ENCODE measurements at regions not wholly inside any gene's neighbourhood (a gene's known extent, or its start where the extent isn't known, plus 50 kb on each side); places are given as distances from the start of the nearest gene placed in this dataset.

DNA sequence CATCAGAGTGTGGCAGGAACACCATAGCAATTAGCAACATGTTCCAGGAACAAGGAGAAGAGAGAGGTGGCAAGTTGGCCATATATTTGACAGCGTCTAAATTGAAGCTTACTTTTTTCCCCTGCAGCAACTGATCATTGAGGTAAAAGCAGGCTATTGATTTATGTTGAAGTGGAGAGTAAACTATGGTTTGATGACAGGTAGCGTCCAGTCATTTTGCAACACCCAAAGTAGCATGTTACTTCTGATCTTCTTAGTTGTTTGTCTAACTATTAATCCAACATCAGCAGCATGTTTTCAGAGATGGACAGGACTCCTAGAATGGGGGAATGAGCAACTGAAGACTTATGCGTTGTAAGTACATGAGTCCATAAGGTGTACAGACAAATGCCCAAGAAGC is 225.8 kb downstream of the ZPLD1 start:
- TF ChIP-seq, protein P1, sequence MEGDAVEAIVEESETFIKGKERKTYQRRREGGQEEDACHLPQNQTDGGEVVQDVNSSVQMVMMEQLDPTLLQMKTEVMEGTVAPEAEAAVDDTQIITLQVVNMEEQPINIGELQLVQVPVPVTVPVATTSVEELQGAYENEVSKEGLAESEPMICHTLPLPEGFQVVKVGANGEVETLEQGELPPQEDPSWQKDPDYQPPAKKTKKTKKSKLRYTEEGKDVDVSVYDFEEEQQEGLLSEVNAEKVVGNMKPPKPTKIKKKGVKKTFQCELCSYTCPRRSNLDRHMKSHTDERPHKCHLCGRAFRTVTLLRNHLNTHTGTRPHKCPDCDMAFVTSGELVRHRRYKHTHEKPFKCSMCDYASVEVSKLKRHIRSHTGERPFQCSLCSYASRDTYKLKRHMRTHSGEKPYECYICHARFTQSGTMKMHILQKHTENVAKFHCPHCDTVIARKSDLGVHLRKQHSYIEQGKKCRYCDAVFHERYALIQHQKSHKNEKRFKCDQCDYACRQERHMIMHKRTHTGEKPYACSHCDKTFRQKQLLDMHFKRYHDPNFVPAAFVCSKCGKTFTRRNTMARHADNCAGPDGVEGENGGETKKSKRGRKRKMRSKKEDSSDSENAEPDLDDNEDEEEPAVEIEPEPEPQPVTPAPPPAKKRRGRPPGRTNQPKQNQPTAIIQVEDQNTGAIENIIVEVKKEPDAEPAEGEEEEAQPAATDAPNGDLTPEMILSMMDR (IDR thresholded peaks at IDR 0.05; ENCODE audit: borderline replicate concordance, extremely low read depth, insufficient read depth): no peak
- no peak for FAIRE-seq
- Histone ChIP-seq H3K4me3 (ENCODE audit: low read length in 3 of 3) (no peak overlapping the region), H3K27me3 (ENCODE audit: control insufficient read depth, insufficient read depth, low read length) (no peaks in the 10 kb centered on the region), H3K4me1 (ENCODE audit: control insufficient read depth in 2 of 3, insufficient read depth in 2 of 3, low read depth in 1 of 3, low read length in 3 of 3) (no peaks in the 10 kb centered on the region), H3K9ac (ENCODE audit: low read length in 3 of 3) (no peak overlapping the region), H3K27ac (ENCODE audit: low read depth in 2 of 2, low read length in 2 of 2) (no peak overlapping the region), H3K36me3 (ENCODE audit: control insufficient read depth in 2 of 3, insufficient read depth in 3 of 3, low read length in 3 of 3) (no peaks in the 10 kb centered on the region), H3K9me3 (ENCODE audit: control insufficient read depth in 2 of 3, insufficient read depth in 1 of 3, low read length in 3 of 3) (no peaks in the 10 kb centered on the region)
- intact Hi-C loops (cut with DNase I): no loop called here
- no peak for DNase-seq

DNA sequence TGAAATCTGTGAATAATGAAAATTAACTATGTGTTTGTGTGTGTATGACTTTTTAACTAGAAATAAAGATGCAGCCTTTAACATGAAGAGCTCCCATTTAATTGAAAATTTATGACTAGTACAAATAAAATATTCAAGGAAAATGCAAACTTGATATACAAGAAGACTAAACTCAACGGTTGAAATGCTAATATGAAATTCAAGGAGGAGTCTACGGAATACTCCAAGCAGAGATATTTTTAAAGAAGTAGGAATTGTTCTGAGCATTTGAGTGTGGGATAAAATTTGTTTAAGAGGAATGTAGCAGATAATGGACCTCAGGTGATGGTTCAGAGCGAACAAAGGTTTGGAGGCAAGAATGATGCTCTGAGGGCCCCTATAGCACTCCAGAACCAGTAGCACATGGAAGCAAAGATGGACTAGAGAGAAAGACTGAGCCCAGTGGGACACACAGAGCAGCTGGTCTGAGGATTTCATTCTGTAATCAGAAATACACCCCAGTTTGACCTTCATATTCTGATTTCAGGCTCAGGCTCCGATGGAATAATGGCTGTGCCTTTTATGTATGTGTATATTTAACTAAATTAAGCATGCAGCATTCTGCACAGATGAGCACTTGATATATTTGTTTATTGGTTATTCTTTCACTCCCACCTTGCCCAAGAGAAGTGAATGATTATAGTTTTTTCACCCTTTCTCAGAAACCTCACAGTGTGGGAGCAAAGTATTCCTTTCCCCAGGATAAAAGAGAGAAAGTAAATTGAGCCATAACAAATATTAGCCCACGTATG is 227.1 kb downstream of the ZPLD1 start:
- H3K9me3 ChIP-seq (ENCODE audit: control insufficient read depth in 2 of 3, insufficient read depth in 1 of 3, low read length in 3 of 3): no peaks in the 10 kb centered on the region
- no peaks in the 10 kb centered on the region for H3K36me3 ChIP-seq (ENCODE audit: control insufficient read depth in 2 of 3, insufficient read depth in 3 of 3, low read length in 3 of 3)
- H3K4me3 ChIP-seq (ENCODE audit: low read length in 3 of 3): no peak overlapping the region
- no peak for FAIRE-seq
- no peaks in the 10 kb centered on the region for H3K27me3 ChIP-seq (ENCODE audit: control insufficient read depth, insufficient read depth, low read length)
- H3K9ac ChIP-seq (ENCODE audit: low read length in 3 of 3): no peak overlapping the region
- intact Hi-C loops (cut with DNase I): no loop called here
- no peak for DNase-seq
- no peak overlapping the region for H3K27ac ChIP-seq (ENCODE audit: low read depth in 2 of 2, low read length in 2 of 2)
- TF ChIP-seq, protein P1 (IDR thresholded peaks at IDR 0.05; ENCODE audit: borderline replicate concordance, extremely low read depth, insufficient read depth): no peak
- H3K4me1 ChIP-seq (ENCODE audit: control insufficient read depth in 2 of 3, insufficient read depth in 2 of 3, low read depth in 1 of 3, low read length in 3 of 3): no peaks in the 10 kb centered on the region

DNA sequence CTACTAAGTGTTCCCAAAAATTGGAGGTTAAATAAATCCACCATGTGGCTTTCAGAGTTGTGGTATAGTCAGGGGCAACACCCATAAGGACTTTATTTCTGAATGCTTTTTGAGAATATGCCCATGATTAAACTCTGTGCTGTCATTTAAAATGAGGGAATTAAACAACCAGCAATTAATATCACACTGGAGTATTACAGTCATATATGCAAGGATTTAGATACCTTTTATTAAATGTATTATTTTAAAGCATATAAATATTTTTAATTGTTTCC is 227.6 kb downstream of the ZPLD1 start:
- Histone ChIP-seq H3K4me1 (ENCODE audit: control insufficient read depth in 2 of 3, insufficient read depth in 2 of 3, low read depth in 1 of 3, low read length in 3 of 3) (no peaks in the 10 kb centered on the region), H3K9ac (ENCODE audit: low read length in 3 of 3) (no peak overlapping the region), H3K27me3 (ENCODE audit: control insufficient read depth, insufficient read depth, low read length) (no peaks in the 10 kb centered on the region), H3K9me3 (ENCODE audit: control insufficient read depth in 2 of 3, insufficient read depth in 1 of 3, low read length in 3 of 3) (no peaks in the 10 kb centered on the region), H3K27ac (ENCODE audit: low read depth in 2 of 2, low read length in 2 of 2) (no peak overlapping the region), H3K36me3 (ENCODE audit: control insufficient read depth in 2 of 3, insufficient read depth in 3 of 3, low read length in 3 of 3) (no peaks in the 10 kb centered on the region), H3K4me3 (ENCODE audit: low read length in 3 of 3) (no peak overlapping the region)
- intact Hi-C loops (cut with DNase I): no loop called here
- FAIRE-seq (no peak), DNase-seq (no peak)
- TF ChIP-seq, protein P1 (IDR thresholded peaks at IDR 0.05; ENCODE audit: borderline replicate concordance, extremely low read depth, insufficient read depth): no peak

DNA sequence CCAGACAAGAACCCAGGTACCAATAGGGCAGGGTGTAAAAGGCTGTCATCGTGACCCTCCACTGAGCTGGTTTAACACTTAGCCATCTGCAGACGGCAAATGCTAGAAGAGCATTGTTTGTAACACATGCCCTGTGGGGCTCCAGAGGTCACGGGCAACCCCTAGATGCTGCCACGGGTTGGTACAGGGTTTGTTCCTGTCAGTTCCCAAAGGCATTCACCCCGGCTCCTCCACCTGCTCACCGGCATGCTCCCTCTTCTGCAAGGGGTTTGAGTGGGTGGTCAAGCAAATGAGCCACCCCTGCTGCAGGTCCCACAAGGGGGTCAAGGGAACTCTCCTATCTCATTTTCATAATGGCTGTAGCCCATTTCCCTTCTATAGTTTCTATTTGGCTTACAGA is 229.3 kb downstream of the ZPLD1 start:
- H3K27me3 ChIP-seq (ENCODE audit: control insufficient read depth, insufficient read depth, low read length): no peaks in the 10 kb centered on the region
- no peaks in the 10 kb centered on the region for H3K4me1 ChIP-seq (ENCODE audit: control insufficient read depth in 2 of 3, insufficient read depth in 2 of 3, low read depth in 1 of 3, low read length in 3 of 3)
- FAIRE-seq: no peak
- H3K9me3 ChIP-seq (ENCODE audit: control insufficient read depth in 2 of 3, insufficient read depth in 1 of 3, low read length in 3 of 3): no peaks in the 10 kb centered on the region
- TF ChIP-seq, protein P1 (IDR thresholded peaks at IDR 0.05; ENCODE audit: borderline replicate concordance, extremely low read depth, insufficient read depth): no peak
- no peak overlapping the region for H3K4me3 ChIP-seq (ENCODE audit: low read length in 3 of 3)
- no peaks in the 10 kb centered on the region for H3K36me3 ChIP-seq (ENCODE audit: control insufficient read depth in 2 of 3, insufficient read depth in 3 of 3, low read length in 3 of 3)
- H3K27ac ChIP-seq (ENCODE audit: low read depth in 2 of 2, low read length in 2 of 2): no peak overlapping the region
- intact Hi-C loops (cut with DNase I): no loop called here
- peak in 1 of 5 donors; percentile 59 for DNase-seq
- H3K9ac ChIP-seq (ENCODE audit: low read length in 3 of 3): no peak overlapping the region
